SHP77 treated with DMSO at 0.1 percent for 48 hours (cell line): ENCODE measurements at regions not wholly inside any gene's neighbourhood (a gene's known extent, or its start where the extent isn't known, plus 50 kb on each side); places are given as distances from the start of the nearest gene placed in this dataset.

Experiments used
- DNase-seq: peaks from one replicate; lab custom pipeline; 2025; lab: John Stamatoyannopoulos, UW

DNA sequence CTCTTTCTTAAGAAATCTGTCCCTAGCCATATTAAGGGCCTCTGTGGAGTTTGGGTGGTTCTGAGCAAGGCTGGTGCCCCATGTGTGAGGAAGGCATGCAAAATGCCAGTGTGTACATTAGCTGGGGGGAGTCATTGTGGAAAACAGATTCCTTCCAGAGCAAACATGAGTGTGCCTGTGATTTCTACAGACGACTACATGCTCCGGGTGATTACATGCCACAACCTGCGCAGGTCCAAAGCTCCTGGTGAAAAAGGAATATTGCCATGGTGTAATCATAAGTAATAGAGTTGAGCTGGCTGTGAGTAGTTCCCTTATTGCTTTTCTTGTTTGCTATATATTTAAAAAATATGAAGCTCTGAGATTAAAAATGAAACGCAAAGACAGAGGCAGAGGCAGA lies 102.1 kb downstream of the ACER2 start:
- no peak for DNase-seq
